Suprapubic skin (tissue), 4 donors: ENCODE measurements at regions not wholly inside any gene's neighbourhood (a gene's known extent, or its start where the extent isn't known, plus 50 kb on each side); places are given as distances from the start of the nearest gene placed in this dataset.
A peak's percentile ranks its signal among the peaks of the same experiment; 100 is the strongest.

Experiments used
- DNase-seq, 2 donors: peaks; one replicate each; pipeline ENCODE4 v3.0.0-alpha.2; 2019; ENCODE audit warnings: low spot score in 2 of 2
- H3K27ac ChIP-seq: fragments of 200-600 bp; sonication (generic); one replicate; pipeline ENCODE4 v1.5.1; 2019
- H3K27me3 ChIP-seq: fragments of 200-600 bp; sonication (generic); one replicate; pipeline ENCODE4 v1.5.1; 2019
- H3K36me3 ChIP-seq: fragments of 200-600 bp; sonication (generic); one replicate; pipeline ENCODE4 v1.5.1; 2019
- H3K4me1 ChIP-seq: fragments of 200-600 bp; sonication (generic); one replicate; pipeline ENCODE4 v1.5.1; 2019
- H3K4me3 ChIP-seq: fragments of 200-600 bp; sonication (generic); one replicate; pipeline ENCODE4 v1.5.1; 2019; ENCODE audit warnings: mild to moderate bottlenecking
- H3K9me3 ChIP-seq: fragments of 200-600 bp; sonication (generic); one replicate; pipeline ENCODE4 v1.5.1; 2019
- EP300 ChIP-seq: sonication (generic); formaldehyde crosslinking; IDR thresholded peaks from one replicate; pipeline ENCODE4 v1.6.1; 2017; ENCODE audit warnings: antibody characterized with exemption
- POLR2A ChIP-seq, 2 donors: fragments of 450-650 bp; IDR thresholded peaks; one replicate each; pipeline ENCODE4 v1.6.1; 2017; ENCODE audit warnings: antibody characterized with exemption in 2 of 2, mild to moderate bottlenecking in 2 of 2, moderate library complexity in 2 of 2
- POLR2AphosphoS5 ChIP-seq, 3 donors: sonication (generic); formaldehyde crosslinking; IDR thresholded peaks; one replicate each; pipeline ENCODE4 v1.6.1; 2017; ENCODE audit warnings: antibody characterized with exemption in 3 of 3
- WGBS: methylation state at CpG from one replicate; pipeline ENCODE4 v1.1.5; 2018; 5-methylcytosine and 5-hydroxymethylcytosine counted together
- TF ChIP-seq, protein P1 (sequence below), 2 donors: fragments of 200-600 bp in 1 of 2; fragments of 450-650 bp in 1 of 2; sonication (generic) in 1 of 2; IDR thresholded peaks; one replicate each; pipeline ENCODE4 v1.5.1; 2016 to 2019; ENCODE audit warnings: antibody characterized with exemption in 2 of 2, mild to moderate bottlenecking in 1 of 2, moderate library complexity in 1 of 2

DNA sequence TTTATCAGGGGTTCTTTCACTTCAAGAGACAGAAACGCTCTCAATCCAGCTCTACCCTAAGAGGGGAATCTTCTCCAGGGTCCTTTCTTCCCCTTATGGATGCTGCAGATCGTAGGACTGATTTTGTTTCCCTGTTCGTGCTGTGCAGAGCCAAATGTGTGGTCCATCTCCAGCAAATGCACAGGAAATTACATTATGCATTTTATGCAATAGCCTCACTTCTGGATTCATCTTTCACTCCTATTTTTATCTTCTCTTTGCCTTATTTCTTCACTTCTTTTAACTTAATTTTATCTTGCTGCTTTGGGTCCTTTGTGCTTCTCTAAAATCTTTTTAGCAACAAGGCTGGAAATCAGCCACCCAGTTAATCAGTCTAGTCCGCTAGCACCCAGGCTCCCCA lies 184.5 kb upstream of the INHBA start:
- no peaks in the 10 kb centered on the region for H3K9me3 ChIP-seq
- no peak for DNase-seq
- no peak for TF ChIP-seq EP300
- no peak for TF ChIP-seq POLR2AphosphoS5 (IDR thresholded peaks at IDR 0.05)
- no peak for TF ChIP-seq POLR2A (IDR thresholded peaks at IDR 0.05)
- TF ChIP-seq, protein P1, sequence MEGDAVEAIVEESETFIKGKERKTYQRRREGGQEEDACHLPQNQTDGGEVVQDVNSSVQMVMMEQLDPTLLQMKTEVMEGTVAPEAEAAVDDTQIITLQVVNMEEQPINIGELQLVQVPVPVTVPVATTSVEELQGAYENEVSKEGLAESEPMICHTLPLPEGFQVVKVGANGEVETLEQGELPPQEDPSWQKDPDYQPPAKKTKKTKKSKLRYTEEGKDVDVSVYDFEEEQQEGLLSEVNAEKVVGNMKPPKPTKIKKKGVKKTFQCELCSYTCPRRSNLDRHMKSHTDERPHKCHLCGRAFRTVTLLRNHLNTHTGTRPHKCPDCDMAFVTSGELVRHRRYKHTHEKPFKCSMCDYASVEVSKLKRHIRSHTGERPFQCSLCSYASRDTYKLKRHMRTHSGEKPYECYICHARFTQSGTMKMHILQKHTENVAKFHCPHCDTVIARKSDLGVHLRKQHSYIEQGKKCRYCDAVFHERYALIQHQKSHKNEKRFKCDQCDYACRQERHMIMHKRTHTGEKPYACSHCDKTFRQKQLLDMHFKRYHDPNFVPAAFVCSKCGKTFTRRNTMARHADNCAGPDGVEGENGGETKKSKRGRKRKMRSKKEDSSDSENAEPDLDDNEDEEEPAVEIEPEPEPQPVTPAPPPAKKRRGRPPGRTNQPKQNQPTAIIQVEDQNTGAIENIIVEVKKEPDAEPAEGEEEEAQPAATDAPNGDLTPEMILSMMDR (IDR thresholded peaks at IDR 0.05): no peak
- H3K27me3 ChIP-seq: no peaks in the 10 kb centered on the region
- 69% methylated on average over 4 of the region's 4 CpGs for WGBS
- no peaks in the 10 kb centered on the region for H3K36me3 ChIP-seq
- H3K27ac ChIP-seq: no peak overlapping the region
- H3K4me3 ChIP-seq: no peak overlapping the region
- H3K4me1 ChIP-seq: peaks cover 19% of the 10 kb centered on the region

DNA sequence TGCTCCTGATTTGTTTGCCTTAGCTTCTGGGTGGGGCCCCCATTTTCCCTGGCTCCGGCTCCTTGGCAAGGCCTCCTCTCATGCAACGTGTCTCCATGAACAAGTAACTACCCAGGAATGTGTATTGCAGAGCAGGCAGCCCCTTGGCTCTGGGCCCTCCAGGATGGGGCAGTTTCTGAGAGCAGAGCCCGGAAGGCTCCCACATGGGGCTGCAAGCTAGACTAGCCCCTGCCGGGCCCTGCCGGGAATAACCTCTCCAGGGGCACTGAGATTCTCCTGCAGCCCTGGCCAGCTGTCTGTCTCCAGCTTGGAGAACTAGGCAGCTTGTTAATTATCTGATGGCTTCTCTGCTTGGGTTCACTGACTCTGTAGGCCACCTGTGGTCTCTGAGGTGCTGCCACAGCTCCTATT lies 184.0 kb upstream of the INHBA start:
- TF ChIP-seq POLR2AphosphoS5 (IDR thresholded peaks at IDR 0.05) (no peak), EP300 (no peak), POLR2A (IDR thresholded peaks at IDR 0.05) (no peak)
- TF ChIP-seq, protein P1 (IDR thresholded peaks at IDR 0.05): no peak
- peak; percentile 80 to 88 for DNase-seq
- Histone ChIP-seq H3K27me3 (no peaks in the 10 kb centered on the region), H3K9me3 (no peaks in the 10 kb centered on the region), H3K36me3 (no peaks in the 10 kb centered on the region), H3K4me1 (peaks cover 19% of the 10 kb centered on the region), H3K27ac (no peak overlapping the region), H3K4me3 (no peak overlapping the region)
- whole genome bisulfite sequencing: 24% methylated on average over 3 of the region's 5 CpGs

- WGBS: 25% methylated on average over 6 of the region's 6 CpGs
- H3K27ac ChIP-seq: no peak overlapping the region
- peak in 1 of 2 donors; percentile 81 for DNase-seq
These were observed 183.5 kb upstream of the INHBA start for GRCh38 chr7:41886262-41886900.

DNA sequence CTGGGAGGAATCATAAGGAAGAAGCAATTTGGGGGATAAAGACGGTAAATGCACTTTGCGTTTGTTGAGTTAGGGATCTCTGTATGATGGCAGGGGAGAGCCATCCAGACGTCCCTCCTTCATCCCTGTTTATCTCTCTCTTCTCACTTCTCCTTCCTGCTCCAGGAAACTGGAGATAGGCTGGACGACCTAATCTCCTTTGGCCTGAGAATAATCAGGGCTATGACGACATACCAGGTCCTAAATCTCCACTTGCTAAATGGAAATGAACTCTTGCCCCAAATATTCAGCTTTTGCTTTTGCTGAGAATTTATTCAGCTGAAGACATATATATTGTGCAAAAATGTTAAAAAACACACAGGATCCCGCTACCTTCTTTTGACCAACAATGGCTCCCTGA lies 182.9 kb upstream of the INHBA start:
- Histone ChIP-seq H3K36me3 (no peaks in the 10 kb centered on the region), H3K27ac (no peak overlapping the region), H3K4me3 (no peak overlapping the region), H3K27me3 (no peaks in the 10 kb centered on the region), H3K4me1 (peaks cover 19% of the 10 kb centered on the region), H3K9me3 (no peaks in the 10 kb centered on the region)
- TF ChIP-seq POLR2AphosphoS5 (IDR thresholded peaks at IDR 0.05) (no peak), POLR2A (IDR thresholded peaks at IDR 0.05) (no peak), EP300 (no peak)
- TF ChIP-seq, protein P1 (IDR thresholded peaks at IDR 0.05): no peak
- 53% methylated on average over 6 of the region's 6 CpGs for WGBS
- no peak for DNase-seq

More at GRCh38 chr7:41886262-41886900, 183.5 kb upstream of the INHBA start:
- TF ChIP-seq EP300 (no peak), POLR2A (IDR thresholded peaks at IDR 0.05) (no peak), POLR2AphosphoS5 (IDR thresholded peaks at IDR 0.05) (no peak)
- TF ChIP-seq, protein P1 (IDR thresholded peaks at IDR 0.05): no peak
- H3K9me3 ChIP-seq: no peaks in the 10 kb centered on the region
- no peaks in the 10 kb centered on the region for H3K27me3 ChIP-seq
- peaks cover 19% of the 10 kb centered on the region for H3K4me1 ChIP-seq
- no peak overlapping the region for H3K4me3 ChIP-seq
- no peaks in the 10 kb centered on the region for H3K36me3 ChIP-seq

- H3K9me3 ChIP-seq: no peaks in the 10 kb centered on the region
- no peak overlapping the region for H3K27ac ChIP-seq
- TF ChIP-seq POLR2AphosphoS5 (IDR thresholded peaks at IDR 0.05): no peak
- TF ChIP-seq, protein P1 (IDR thresholded peaks at IDR 0.05): no peak
- no peak for TF ChIP-seq POLR2A (IDR thresholded peaks at IDR 0.05)
- no peak for TF ChIP-seq EP300
- DNase-seq: no peak
- H3K4me3 ChIP-seq: no peak overlapping the region
- peaks cover 19% of the 10 kb centered on the region for H3K4me1 ChIP-seq
- H3K27me3 ChIP-seq: no peaks in the 10 kb centered on the region
- no peaks in the 10 kb centered on the region for H3K36me3 ChIP-seq
These were observed 182.2 kb upstream of the INHBA start for GRCh38 chr7:41885078-41885477.
